ENCODE measurements at regions not wholly inside any gene's neighbourhood (a gene's known extent, or its start where the extent isn't known, plus 50 kb on each side); places are given as distances from the start of the nearest gene placed in this dataset.
"Not testable (repeated sequence)": the region's sequence is repeated elsewhere in the genome, so short reads cannot be mapped to it uniquely, and the experiment has no call there.

- no peaks in the 10 kb centered on the region for H3K9me3 ChIP-seq
- DNase-seq, result no peak
- H3K27me3 ChIP-seq, result no peaks in the 10 kb centered on the region
- H3K4me3 ChIP-seq, result no peak overlapping the region
- in situ Hi-C loops (cut with MboI; ENCODE audit: low sequenced_read_pairs in 4 of 4), result no loop called here
- TF ChIP-seq POLR2A (IDR thresholded peaks at IDR 0.05), result no peak
- intact Hi-C loops (cut with DNase I; ENCODE audit: low total_unique reads), result no loop called here
- H3K36me3 ChIP-seq, result no peaks in the 10 kb centered on the region
- no peak for ATAC-seq
- H3K27ac ChIP-seq, result no peak overlapping the region
- H3K4me1 ChIP-seq, result no peaks in the 10 kb centered on the region
Observed at GRCh38 chr7:4461531-4461930, 220.6 kb upstream of the FOXK1 start.

GRCh38 chr7:4468320-4469102, 213.6 kb upstream of the FOXK1 start:
- in situ Hi-C loops (cut with MboI; ENCODE audit: low sequenced_read_pairs in 4 of 4), result no loop called here
- no peak for DNase-seq
- intact Hi-C loops (cut with DNase I; ENCODE audit: low total_unique reads), result no loop called here
- Histone ChIP-seq H3K27me3 (no peaks in the 10 kb centered on the region), H3K27ac (no peak overlapping the region), H3K4me3 (no peak overlapping the region), H3K36me3 (no peaks in the 10 kb centered on the region), H3K4me1 (no peaks in the 10 kb centered on the region), H3K9me3 (no peaks in the 10 kb centered on the region)
- no peak for TF ChIP-seq POLR2A (IDR thresholded peaks at IDR 0.05)
- ATAC-seq, result no peak

- TF ChIP-seq POLR2A (IDR thresholded peaks at IDR 0.05) (no peak), CTCF (IDR thresholded peaks at IDR 0.05 in 4 of 5, conservative IDR thresholded peaks at IDR 0.05 in 1 of 5) (no peak)
- no peaks in the 10 kb centered on the region for H3K4me1 ChIP-seq
- H3K27ac ChIP-seq, result no peak overlapping the region
- in situ Hi-C loops (cut with MboI; ENCODE audit: low sequenced_read_pairs in 4 of 4), result no loop called here
- ATAC-seq (no peak), DNase-seq (no peak)
- intact Hi-C loops (cut with DNase I; ENCODE audit: low total_unique reads), result no loop called here
- no peaks in the 10 kb centered on the region for H3K36me3 ChIP-seq
- H3K9me3 ChIP-seq, result no peaks in the 10 kb centered on the region
- no peak overlapping the region for H3K4me3 ChIP-seq
- H3K27me3 ChIP-seq, result no peaks in the 10 kb centered on the region
Observed at GRCh38 chr7:4470246-4470645, 211.8 kb upstream of the FOXK1 start.

- in situ Hi-C loops (cut with MboI; ENCODE audit: low sequenced_read_pairs in 4 of 4) (no loop called here), intact Hi-C loops (cut with DNase I; ENCODE audit: low total_unique reads) (no loop called here)
- TF ChIP-seq CTCF (IDR thresholded peaks at IDR 0.05 in 4 of 5, conservative IDR thresholded peaks at IDR 0.05 in 1 of 5), result no peak
- no peak for TF ChIP-seq POLR2A (IDR thresholded peaks at IDR 0.05)
- H3K4me1 ChIP-seq, result no peaks in the 10 kb centered on the region
- no peak overlapping the region for H3K4me3 ChIP-seq
- H3K36me3 ChIP-seq, result no peaks in the 10 kb centered on the region
- H3K27me3 ChIP-seq, result no peaks in the 10 kb centered on the region
- no peak for ATAC-seq
- H3K27ac ChIP-seq, result peak overlapping the region in 3 of 4 donors; percentile 45 to 54 (median 52)
- no peak for DNase-seq
- H3K9me3 ChIP-seq, result no peaks in the 10 kb centered on the region
Observed at GRCh38 chr7:4472728-4473127, 209.4 kb upstream of the FOXK1 start.

- no peak for DNase-seq
- Histone ChIP-seq H3K27ac (no peak overlapping the region), H3K4me3 (no peak overlapping the region), H3K9me3 (no peaks in the 10 kb centered on the region), H3K36me3 (no peaks in the 10 kb centered on the region), H3K4me1 (no peaks in the 10 kb centered on the region), H3K27me3 (no peaks in the 10 kb centered on the region)
- TF ChIP-seq POLR2A (IDR thresholded peaks at IDR 0.05) (no peak), CTCF (IDR thresholded peaks at IDR 0.05 in 4 of 5, conservative IDR thresholded peaks at IDR 0.05 in 1 of 5) (no peak)
- intact Hi-C loops (cut with DNase I; ENCODE audit: low total_unique reads) (no loop called here), in situ Hi-C loops (cut with MboI; ENCODE audit: low sequenced_read_pairs in 4 of 4) (no loop called here)
- no peak for ATAC-seq
Observed at GRCh38 chr7:4479367-4480039, 202.6 kb upstream of the FOXK1 start.

- DNase-seq; ATAC-seq; H3K27ac ChIP-seq; H3K36me3 ChIP-seq; in situ Hi-C loops (cut with MboI; ENCODE audit: low sequenced_read_pairs in 4 of 4); intact Hi-C loops (cut with DNase I; ENCODE audit: low total_unique reads); H3K4me3 ChIP-seq; H3K9me3 ChIP-seq; H3K27me3 ChIP-seq; H3K4me1 ChIP-seq: not testable (repeated sequence)
Observed at GRCh38 chr7:4480131-4480530, 202.0 kb upstream of the FOXK1 start.

All from gastrocnemius medialis (tissue), 4 donors.